A204.1 (cell line): ENCODE measurements at regions not wholly inside any gene's neighbourhood (a gene's known extent, or its start where the extent isn't known, plus 50 kb on each side); places are given as distances from the start of the nearest gene placed in this dataset.
A peak's percentile ranks its signal among the peaks of the same experiment; 100 is the strongest.
"Not testable (repeated sequence)": the region's sequence is repeated elsewhere in the genome, so short reads cannot be mapped to it uniquely, and the experiment has no call there.

ENCODE experiments used
- FAIRE-seq: peaks from 2 replicates; lab custom pipeline; 2012; peaks lifted over from hg19 to GRCh38; lab: Jason Lieb, UNC

- FAIRE-seq: no peak
Observed at GRCh38 chr2:84132370-84132769, 326.7 kb downstream of the SUCLG1 start.

- FAIRE-seq: no peak
Observed at GRCh38 chr2:84131278-84131830, 327.7 kb downstream of the SUCLG1 start.

GRCh38 chr2:84129018-84129417 is 330.1 kb downstream of the SUCLG1 start:
- no peak for FAIRE-seq

- not testable (repeated sequence) for FAIRE-seq
Observed at GRCh38 chr2:84127812-84128211, 331.3 kb downstream of the SUCLG1 start.

GRCh38 chr2:84126530-84126929 is 332.6 kb downstream of the SUCLG1 start:
- no peak for FAIRE-seq

- FAIRE-seq: no peak
Observed at GRCh38 chr2:84126084-84126483, 333.0 kb downstream of the SUCLG1 start.

GRCh38 chr2:84116143-84116542 is 342.9 kb downstream of the SUCLG1 start:
- FAIRE-seq: no peak

GRCh38 chr2:84115173-84115857 is 343.8 kb downstream of the SUCLG1 start:
- no peak for FAIRE-seq

- not testable (repeated sequence) for FAIRE-seq
Observed at GRCh38 chr2:84103816-84104527, 355.1 kb downstream of the SUCLG1 start.

GRCh38 chr2:84102274-84102673 is 356.8 kb downstream of the SUCLG1 start:
- FAIRE-seq: no peak

GRCh38 chr2:84088656-84089055 is 370.4 kb downstream of the SUCLG1 start:
- FAIRE-seq: no peak

GRCh38 chr2:84085562-84085961 is 373.5 kb downstream of the SUCLG1 start:
- no peak for FAIRE-seq

- no peak for FAIRE-seq
Observed at GRCh38 chr2:84084856-84085255, 374.2 kb downstream of the SUCLG1 start.

GRCh38 chr2:84083984-84084383 is 375.1 kb downstream of the SUCLG1 start:
- FAIRE-seq: no peak

GRCh38 chr2:84078471-84078870 is 380.6 kb downstream of the SUCLG1 start:
- no peak for FAIRE-seq

GRCh38 chr2:84077496-84077895 is 381.6 kb downstream of the SUCLG1 start:
- FAIRE-seq: peak; percentile 76

- no peak for FAIRE-seq
Observed at GRCh38 chr2:84071050-84071449, 388.0 kb downstream of the SUCLG1 start.

- no peak for FAIRE-seq
Observed at GRCh38 chr2:84065857-84066256, 393.2 kb downstream of the SUCLG1 start.

GRCh38 chr2:84057917-84058560 is 401.0 kb downstream of the SUCLG1 start:
- FAIRE-seq: no peak

- FAIRE-seq: no peak
Observed at GRCh38 chr2:84055816-84056215, 403.3 kb downstream of the SUCLG1 start.

- not testable (repeated sequence) for FAIRE-seq
Observed at GRCh38 chr2:84054577-84054976, 404.5 kb downstream of the SUCLG1 start.

- FAIRE-seq: no peak
Observed at GRCh38 chr2:84052913-84053312, 406.2 kb downstream of the SUCLG1 start.

- no peak for FAIRE-seq
Observed at GRCh38 chr2:84052043-84052442, 407.0 kb downstream of the SUCLG1 start.
